UCSD-AML1 (cell line): ENCODE measurements at regions not wholly inside any gene's neighbourhood (a gene's known extent, or its start where the extent isn't known, plus 50 kb on each side); places are given as distances from the start of the nearest gene placed in this dataset.

ENCODE experiments used
- DNase-seq: peaks from one replicate; lab custom pipeline; 2025; ENCODE audit not compliant: unreplicated experiment; lab: John Stamatoyannopoulos, UW

DNA sequence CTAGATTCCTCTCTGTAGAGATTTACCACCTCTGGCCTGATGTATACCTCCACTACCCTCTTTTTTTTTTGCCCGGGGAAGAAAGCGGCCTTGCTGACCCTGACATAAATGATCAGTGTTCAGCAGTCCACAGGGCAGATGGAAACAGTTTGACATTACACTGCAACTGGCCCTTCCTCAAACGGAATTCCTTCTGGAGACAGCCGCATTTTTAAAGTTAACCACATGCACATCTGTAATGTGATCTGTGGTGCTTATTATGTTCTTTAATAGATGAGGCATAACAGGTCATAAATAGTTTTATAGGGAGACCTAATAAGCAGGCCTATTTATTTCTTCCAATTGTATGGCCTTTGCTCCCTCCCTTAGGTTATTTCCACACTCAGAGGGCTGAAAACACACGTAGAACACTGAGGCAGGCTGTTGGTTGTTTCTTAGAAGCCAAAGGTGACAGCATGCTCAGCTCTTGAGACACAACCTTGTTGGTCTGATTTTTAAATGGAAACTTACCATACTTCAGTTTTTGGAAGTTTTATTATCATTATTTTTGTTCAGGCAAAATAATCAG lies 84.0 kb upstream of the APC start:
- DNase-seq: no peak

DNA sequence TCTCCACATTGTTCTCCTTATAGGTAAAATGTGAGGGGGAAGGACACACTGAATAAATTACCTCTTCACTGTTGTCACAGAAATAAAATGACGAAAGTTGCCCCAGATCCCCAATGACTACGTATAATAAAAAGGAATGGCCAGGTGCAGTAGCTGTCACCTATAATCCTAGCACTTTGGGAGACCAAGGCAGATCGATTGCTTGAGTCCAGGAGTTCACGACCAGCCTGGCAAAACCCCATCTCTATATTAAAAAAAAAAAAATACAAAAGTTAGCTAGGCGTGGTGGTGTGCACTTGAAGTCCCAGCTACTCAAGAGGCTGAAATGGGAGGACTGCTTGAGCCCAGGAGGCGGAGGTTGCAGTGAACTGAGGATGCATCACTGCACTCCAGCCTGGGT lies 82.2 kb upstream of the APC start:
- DNase-seq: no peak

DNA sequence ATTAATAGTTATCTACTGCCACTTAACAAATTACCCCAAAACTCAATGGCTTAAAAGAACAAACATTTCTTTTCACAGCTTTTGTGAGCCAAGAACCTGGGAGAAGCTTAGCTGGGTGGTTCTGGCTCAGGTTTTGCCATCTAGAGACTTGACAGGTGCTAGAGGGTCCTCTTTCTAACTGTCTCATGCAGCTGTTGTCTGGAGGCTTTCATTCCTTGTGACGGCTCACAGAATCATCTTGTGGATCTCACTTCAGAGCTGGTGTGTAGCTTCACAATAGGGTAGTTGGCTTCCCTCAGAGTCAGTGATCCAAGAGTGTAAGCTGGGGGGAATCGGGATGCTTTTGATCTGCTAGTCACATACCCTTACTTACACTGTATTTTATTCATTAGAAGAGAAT lies 81.2 kb upstream of the APC start:
- DNase-seq: no peak

DNA sequence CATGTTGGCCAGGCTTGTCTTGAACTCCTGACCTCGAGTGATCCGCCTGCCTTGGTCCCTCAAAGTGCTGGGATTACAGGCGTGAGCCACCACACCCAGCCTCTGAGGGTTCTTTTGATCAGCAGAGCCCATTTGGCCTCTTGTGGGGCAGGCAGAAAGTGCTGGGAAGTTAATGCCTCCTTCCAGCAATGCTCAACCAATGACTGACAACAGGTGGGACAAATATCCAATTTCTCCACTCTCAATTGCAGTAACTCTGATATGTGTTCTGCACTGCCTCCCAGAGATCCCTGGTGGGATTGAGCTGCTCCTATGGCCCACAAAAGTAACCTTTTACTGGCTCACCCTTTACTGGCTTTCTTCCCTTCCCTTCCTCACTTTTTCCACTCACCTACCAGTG lies 79.9 kb upstream of the APC start:
- DNase-seq: no peak

DNA sequence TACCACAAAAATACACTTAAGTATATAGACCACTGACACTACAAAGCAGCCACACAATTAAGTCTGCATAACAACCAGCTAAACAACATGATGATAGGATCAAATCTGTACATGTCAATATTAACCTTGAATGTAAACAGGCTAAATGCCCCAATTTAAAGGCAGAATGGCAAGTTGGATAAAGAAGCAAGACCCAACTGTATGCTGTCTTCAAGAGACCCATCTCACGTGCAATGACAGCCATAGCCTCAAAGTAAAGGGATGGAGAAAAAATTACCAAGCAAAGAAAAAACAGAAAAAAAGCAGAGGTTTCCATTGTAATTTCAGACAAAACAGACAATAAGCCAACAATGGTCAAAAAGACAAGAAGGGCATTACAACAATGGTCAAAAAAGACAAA lies 77.3 kb upstream of the APC start:
- DNase-seq: no peak

DNA sequence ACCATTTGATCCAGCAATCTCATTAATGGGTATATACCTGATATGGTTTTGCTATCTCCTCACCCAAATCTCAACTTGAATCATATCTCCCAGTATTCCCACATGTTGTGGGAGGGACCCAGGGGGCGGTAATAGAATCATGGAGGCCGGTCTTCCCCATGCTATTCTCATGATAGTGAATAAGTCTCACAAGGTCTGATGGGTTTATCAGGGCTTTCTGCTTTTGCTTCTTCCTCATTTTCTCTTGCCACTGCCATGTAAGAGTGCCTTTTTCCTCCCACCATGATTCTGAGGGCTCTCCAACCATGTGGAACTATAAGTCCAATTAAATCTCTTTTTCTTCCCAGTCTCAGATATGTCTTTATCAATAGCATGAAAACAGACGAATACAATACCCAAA lies 74.5 kb upstream of the APC start:
- DNase-seq: no peak

DNA sequence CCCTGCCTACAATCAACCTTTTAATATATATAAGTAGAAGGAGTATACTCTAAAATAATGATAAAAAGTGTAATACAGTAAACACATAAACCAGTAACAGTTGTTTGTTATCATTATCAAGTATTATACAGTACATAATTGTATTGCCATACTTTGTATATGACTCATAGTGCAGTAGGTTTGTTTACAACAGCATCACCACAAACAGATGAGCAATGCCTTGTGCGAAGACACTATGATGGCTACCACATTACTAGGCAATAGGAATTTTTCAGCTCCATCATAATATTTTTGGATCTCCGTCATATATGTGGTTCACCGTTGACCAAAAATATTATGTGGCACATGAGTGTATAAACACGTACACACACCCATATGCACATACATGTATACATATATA lies 69.7 kb upstream of the APC start:
- no peak for DNase-seq

DNA sequence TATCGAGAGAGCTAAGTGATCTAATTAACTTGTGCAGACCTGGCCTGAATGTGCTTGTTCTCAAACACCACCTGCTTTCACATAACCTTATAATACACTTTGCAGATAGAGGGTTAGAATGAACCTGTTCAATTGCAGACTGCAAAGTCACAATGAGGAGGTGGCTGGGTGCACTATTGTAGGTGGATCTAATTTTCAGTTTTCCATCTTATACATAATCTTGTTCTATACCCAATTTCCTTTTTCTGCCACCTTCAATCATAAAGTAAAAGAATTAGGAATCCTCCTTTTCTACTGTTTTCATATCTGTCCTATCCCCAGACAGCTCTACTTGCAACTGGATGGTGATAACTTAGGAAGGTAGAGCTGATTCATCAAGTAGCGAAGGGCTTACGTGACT lies 68.8 kb upstream of the APC start:
- DNase-seq: no peak

DNA sequence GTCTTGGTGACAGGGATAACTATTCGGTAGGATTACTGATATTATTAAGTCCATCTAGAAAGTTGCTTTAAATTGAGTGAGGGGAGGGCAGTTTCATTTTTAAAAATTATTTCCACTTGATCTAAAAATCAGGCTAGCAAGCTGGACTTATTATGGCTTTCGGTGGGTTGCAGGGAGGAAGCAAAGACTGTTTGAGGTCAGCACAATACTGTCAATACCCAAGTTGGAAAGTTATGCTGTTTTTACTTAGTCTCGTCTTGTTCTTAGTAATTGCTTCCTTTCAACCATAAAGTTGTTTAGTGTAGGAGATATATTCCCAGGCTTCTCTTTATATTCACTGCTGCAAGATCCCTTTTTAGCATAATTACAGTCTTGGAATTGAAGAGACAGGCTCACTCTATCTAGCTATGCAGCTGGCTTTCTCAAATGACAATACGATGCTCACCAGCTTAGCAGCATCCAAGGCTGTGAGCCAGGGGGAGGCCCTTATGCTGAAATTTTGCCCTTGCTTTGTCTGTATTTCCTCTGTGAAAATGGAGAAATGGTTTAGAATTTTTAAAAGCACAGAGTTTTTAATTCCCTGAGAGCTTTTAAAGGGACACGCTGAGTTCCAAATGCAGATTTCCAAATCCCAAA lies 68.2 kb upstream of the APC start:
- DNase-seq: no peak

DNA sequence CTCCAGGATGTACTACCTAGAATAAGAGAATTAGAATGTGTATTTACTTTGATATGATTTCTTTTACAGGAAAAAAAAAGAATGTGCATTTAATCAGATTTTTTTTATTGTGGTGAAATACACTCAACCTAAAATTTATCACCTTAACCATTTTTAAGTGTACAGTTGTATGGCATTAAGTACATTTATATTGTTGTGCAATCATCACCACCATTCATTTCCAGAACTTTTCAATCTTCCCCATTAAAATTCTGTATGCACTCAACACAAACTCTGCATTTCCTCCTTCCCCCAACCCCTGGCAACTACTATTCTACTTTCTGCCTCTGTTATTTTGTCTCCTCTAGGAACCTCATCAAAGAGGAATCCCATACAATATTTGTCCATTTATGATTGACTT lies 66.0 kb upstream of the APC start:
- DNase-seq: no peak

DNA sequence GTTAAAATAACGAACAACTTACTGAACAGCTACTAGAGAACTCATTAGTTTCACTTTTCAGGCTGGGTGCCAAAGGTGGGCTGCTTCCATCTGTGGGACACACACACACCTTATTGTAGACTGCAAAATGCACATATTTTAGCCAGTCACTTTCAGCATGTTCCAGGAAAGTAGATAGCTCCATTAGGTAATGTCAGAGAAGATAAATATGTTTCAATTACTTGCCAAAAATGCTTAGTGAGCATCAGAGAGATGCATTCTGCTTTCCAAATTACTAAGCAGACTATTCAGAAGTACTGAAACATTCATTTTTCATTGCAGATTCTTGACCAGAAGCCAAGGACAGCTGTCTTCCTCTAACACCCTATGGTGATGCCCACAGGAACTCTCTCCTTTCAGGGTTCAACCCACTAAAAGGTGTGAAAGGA lies 56.2 kb upstream of the APC start:
- no peak for DNase-seq

DNA sequence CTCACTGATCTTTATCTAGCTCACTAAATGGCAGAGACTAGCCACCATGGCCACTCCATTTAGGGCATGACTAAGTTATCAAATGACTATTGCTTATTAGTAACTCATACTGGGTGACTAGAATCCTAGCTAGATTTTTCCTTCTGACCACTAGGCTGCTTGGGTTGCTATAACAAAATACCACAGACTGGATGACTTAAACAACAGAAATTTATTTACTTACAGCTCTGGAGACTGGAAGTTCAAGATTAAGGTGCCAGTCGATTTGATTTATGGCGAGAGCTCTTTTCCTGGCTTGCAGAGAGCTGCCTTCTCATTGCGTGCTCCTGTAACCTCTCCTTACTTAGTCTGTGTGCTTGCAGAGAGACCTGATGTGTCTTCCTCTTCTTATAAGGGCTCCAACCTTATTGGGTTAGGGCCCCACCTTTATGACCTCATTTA lies 55.0 kb upstream of the APC start:
- DNase-seq: no peak

DNA sequence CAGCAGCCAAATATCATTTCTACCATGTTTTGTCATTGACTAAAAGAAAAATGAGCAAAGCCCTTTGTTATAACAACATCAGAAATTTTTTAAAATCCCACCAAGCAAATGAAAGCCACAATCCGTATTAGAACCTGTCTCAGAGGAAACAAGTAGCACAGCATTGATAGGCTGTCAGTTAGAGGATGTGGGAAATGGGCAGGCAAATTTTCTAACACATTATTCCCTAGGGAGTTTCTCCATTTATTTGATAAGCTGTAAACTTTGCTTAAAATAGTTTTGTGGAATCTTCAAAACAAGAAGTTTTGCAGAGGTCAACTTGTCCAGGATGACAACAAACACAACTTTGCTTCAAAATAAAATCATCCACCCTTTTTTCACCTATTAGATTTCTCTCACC lies 53.6 kb upstream of the APC start:
- no peak for DNase-seq

DNA sequence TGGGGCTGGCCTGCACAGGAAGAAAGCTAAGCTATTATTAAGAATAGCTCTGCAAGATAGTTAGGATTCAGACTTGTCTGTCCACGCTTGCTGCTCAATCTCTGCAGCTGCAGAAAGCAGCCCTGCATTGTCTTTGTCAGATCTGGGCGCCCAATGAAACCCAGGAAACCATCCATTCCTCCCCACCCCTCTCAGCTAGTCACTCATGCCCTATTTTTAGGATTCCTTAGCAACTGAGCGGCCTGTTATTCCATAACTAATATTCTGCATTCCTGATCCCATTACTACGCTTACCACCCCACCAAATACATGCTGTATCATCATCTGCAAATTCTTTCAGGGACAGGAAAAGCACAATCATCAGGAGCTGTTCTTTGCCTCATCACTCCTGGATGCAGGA lies 52.9 kb upstream of the APC start:
- no peak for DNase-seq

DNA sequence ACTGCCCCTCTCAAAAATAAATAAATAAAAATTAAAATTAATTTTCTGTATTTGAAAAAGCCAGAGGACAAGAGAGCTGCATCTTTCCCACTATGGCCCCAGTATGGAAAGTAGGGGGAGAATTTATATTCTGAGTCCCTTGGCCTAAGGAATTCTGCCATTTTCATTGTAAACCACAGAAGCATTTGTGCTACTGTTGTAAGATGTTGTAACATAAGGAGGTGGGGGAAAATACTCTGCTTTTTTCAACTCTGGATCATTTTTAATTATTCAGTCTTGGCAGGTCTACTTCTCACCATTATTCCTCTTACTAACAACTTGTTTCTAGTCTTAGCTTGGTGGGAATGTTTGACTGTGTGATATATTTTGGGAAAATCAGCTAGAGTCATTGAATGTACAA lies 52.3 kb upstream of the APC start:
- no peak for DNase-seq

DNA sequence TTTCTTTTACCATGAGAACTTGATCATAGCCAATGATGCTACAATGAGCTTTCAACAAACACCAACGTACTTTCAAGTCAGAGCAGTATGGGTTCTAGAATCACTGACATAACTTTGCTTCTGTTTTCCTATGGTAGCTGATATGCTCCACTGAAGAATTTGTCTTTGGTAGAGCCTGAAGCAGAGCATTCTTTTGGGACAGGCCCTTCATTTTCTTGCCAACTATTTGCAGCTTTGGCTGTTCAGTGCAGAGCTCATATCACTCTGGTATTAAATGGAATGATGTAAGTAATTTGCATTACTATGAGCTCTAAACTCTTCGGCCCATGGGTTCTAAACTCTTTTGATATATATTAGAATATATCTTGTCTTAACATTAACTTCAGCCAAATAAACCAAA lies 51.8 kb upstream of the APC start:
- DNase-seq: no peak

DNA sequence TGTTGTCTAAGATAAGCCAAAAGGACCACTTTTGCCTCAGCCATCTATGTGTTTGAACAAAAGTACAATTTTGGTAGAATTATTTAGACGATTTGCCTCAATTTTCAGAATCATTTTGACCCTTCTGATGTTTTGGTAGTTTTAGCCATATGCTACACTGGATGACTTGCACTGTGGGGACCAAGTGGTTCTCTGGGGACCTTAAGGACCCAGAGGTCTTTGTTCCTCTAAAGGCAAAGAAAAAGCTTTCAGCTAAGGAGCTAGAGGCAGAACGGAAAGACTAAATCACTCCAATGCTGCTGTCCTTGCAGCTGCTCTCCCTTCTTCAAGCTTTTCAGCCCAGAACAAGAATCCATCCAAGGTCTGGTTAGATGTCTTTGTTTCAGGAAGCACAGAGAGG lies 51.0 kb upstream of the APC start:
- no peak for DNase-seq

DNA sequence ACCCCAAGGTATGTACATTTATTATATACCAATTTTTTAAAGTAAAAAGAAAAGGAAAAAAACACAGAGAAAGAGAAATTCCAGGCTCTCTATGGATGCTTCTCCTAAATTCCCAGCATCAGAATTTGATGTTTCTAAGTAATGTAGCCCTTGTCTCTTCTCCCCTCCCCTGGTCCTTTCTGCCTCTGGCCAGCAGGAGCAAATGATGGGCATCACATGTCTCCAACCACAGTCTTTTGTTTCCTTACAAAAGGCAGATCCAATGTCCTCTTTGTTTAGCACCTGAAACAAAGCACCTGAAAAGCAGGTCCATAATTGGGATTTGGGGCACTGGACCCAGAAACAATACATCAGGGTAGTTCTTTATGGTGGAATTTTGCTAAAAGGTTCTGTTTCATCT lies 50.4 kb upstream of the APC start:
- no peak for DNase-seq
